H9 (cell line): ENCODE measurements at regions not wholly inside any gene's neighbourhood (a gene's known extent, or its start where the extent isn't known, plus 50 kb on each side); places are given as distances from the start of the nearest gene placed in this dataset.
"Not testable (repeated sequence)": the region's sequence is repeated elsewhere in the genome, so short reads cannot be mapped to it uniquely, and the experiment has no call there.

Source experiments
- DNase-seq: peaks from one replicate; pipeline ENCODE4 v3.0.0-alpha.2; 2017
- H2AFZ ChIP-seq: one replicate; pipeline ENCODE4 v1.6.1; 2013; ENCODE audit warnings: mild to moderate bottlenecking, low read length, control low read depth, moderate library complexity
- H2AK5ac ChIP-seq: 2 replicates; pipeline ENCODE4 v1.6.1; 2013; ENCODE audit warnings: low read length, control low read depth, mixed read lengths; ENCODE audit not compliant: insufficient read length
- H2BK120ac ChIP-seq: one replicate; pipeline ENCODE4 v1.6.1; 2013; ENCODE audit warnings: low read depth, mild to moderate bottlenecking, low read length, control low read depth, inconsistent platforms; ENCODE audit not compliant: poor library complexity, severe bottlenecking
- H2BK12ac ChIP-seq: 2 replicates; pipeline ENCODE4 v1.6.1; 2013; ENCODE audit warnings: low read length, control low read depth, mixed read lengths, low read depth; ENCODE audit not compliant: insufficient read length
- H2BK15ac ChIP-seq: 2 replicates; pipeline ENCODE4 v1.6.1; 2013; ENCODE audit warnings: low read depth, low read length, control low read depth
- H2BK20ac ChIP-seq: one replicate; pipeline ENCODE4 v1.6.1; 2013; ENCODE audit warnings: low read depth, mild to moderate bottlenecking, low read length, control low read depth, inconsistent platforms; ENCODE audit not compliant: poor library complexity, severe bottlenecking
- H2BK5ac ChIP-seq: 2 replicates; pipeline ENCODE4 v1.6.1; 2013; ENCODE audit warnings: low read length, control low read depth, mixed read lengths; ENCODE audit not compliant: insufficient read length
- H3K14ac ChIP-seq: 2 replicates; pipeline ENCODE4 v1.6.1; 2013; ENCODE audit warnings: low read length, control low read depth; ENCODE audit not compliant: insufficient read depth
- H3K18ac ChIP-seq: 2 replicates; pipeline ENCODE4 v1.6.1; 2013; ENCODE audit warnings: low read depth, mild to moderate bottlenecking, mixed read lengths, low read length, control low read depth; ENCODE audit not compliant: insufficient read length
- H3K23ac ChIP-seq: 2 replicates; pipeline ENCODE4 v1.6.1; 2013; ENCODE audit warnings: low read length, control low read depth, mixed read lengths, low read depth; ENCODE audit not compliant: insufficient read length
- H3K23me2 ChIP-seq: 2 replicates; pipeline ENCODE4 v1.6.1; 2013; ENCODE audit warnings: low read depth, mild to moderate bottlenecking, mixed read lengths, low read length, control low read depth; ENCODE audit not compliant: insufficient read length, poor library complexity, severe bottlenecking
- H3K27ac ChIP-seq: 2 replicates; pipeline ENCODE4 v1.5.1; 2013; ENCODE audit warnings: low read length, control low read depth, mixed read lengths, low read depth; ENCODE audit not compliant: insufficient read length
- H3K27me3 ChIP-seq: 2 replicates; pipeline ENCODE4 v1.6.1; 2013; ENCODE audit warnings: low read length, control low read depth, inconsistent platforms; ENCODE audit not compliant: insufficient read depth
- H3K4ac ChIP-seq: 2 replicates; pipeline ENCODE4 v1.6.1; 2013; ENCODE audit warnings: low read depth, mild to moderate bottlenecking, control low read depth, inconsistent platforms, low read length, moderate library complexity
- H3K4me1 ChIP-seq: 2 replicates; pipeline ENCODE4 v1.6.1; 2013; ENCODE audit warnings: low read length, control low read depth, inconsistent platforms; ENCODE audit not compliant: insufficient read depth
- H3K4me2 ChIP-seq: 2 replicates; pipeline ENCODE4 v1.6.1; 2013; ENCODE audit warnings: low read length, control low read depth, mixed read lengths; ENCODE audit not compliant: insufficient read length, insufficient read depth
- H3K56ac ChIP-seq: 2 replicates; pipeline ENCODE4 v1.6.1; 2013; ENCODE audit warnings: low read depth, mild to moderate bottlenecking, mixed read lengths, low read length, control low read depth; ENCODE audit not compliant: insufficient read length
- H3K79me1 ChIP-seq: 2 replicates; pipeline ENCODE4 v1.6.1; 2013; ENCODE audit warnings: low read depth, mild to moderate bottlenecking, moderate library complexity, low read length, control low read depth, inconsistent platforms; ENCODE audit not compliant: insufficient read depth, poor library complexity, severe bottlenecking
- H3K79me2 ChIP-seq: 2 replicates; pipeline ENCODE4 v1.6.1; 2013; ENCODE audit warnings: low read length, control low read depth, inconsistent platforms; ENCODE audit not compliant: insufficient read depth
- H3K9ac ChIP-seq: 2 replicates; pipeline ENCODE4 v1.6.1; 2013; ENCODE audit warnings: low read length, control low read depth, mixed read lengths; ENCODE audit not compliant: insufficient read length; ENCODE audit errors: extremely low read depth
- H3K9me3 ChIP-seq: one replicate; pipeline ENCODE4 v1.6.1; 2013; ENCODE audit warnings: low read depth, low read length, inconsistent platforms; ENCODE audit not compliant: control insufficient read depth
- H3T11ph ChIP-seq: one replicate; pipeline ENCODE4 v1.6.1; 2013; ENCODE audit warnings: mild to moderate bottlenecking, low read length, control low read depth, inconsistent platforms
- H4K20me1 ChIP-seq: one replicate; pipeline ENCODE4 v1.6.1; 2013; ENCODE audit not compliant: control insufficient read depth, insufficient read length, insufficient read depth
- H4K5ac ChIP-seq: 2 replicates; pipeline ENCODE4 v1.6.1; 2013; ENCODE audit warnings: low read depth, mild to moderate bottlenecking, mixed read lengths, low read length, control low read depth; ENCODE audit not compliant: insufficient read length
- H4K8ac ChIP-seq: replicated peaks from 2 replicates; pipeline ENCODE4 v1.6.1; 2013; ENCODE audit warnings: low read length, control low read depth, mixed read lengths, low read depth; ENCODE audit not compliant: insufficient read length
- H4K91ac ChIP-seq: 2 replicates; pipeline ENCODE4 v1.6.1; 2013; ENCODE audit warnings: low read depth, mild to moderate bottlenecking, moderate library complexity, mixed read lengths, low read length, control low read depth; ENCODE audit not compliant: insufficient read length
- H3K27ac Mint-ChIP-seq, 3 experiments: 2 replicates in 2 of 3; 3 replicates in 1 of 3; pipeline ENCODE4 v1.8.0; 2020 to 2021; ENCODE audit warnings: mixed read lengths in 3 of 3, mild to moderate bottlenecking in 1 of 3, moderate library complexity in 1 of 3
- H3K27me3 Mint-ChIP-seq: 2 replicates; pipeline ENCODE4 v1.8.0; 2021; ENCODE audit warnings: low read depth, mild to moderate bottlenecking, moderate library complexity, mixed read lengths
- H3K36me3 Mint-ChIP-seq, 3 experiments: 2 replicates in 2 of 3; 3 replicates in 1 of 3; pipeline ENCODE4 v1.8.0; 2020 to 2021; ENCODE audit warnings: low read depth in 3 of 3, mixed read lengths in 3 of 3; ENCODE audit not compliant: insufficient read depth in 1 of 3
- H3K4me1 Mint-ChIP-seq, 2 experiments: 2 replicates each; pipeline ENCODE4 v1.8.0; 2020; ENCODE audit warnings: mixed read lengths in 2 of 2
- H3K4me3 Mint-ChIP-seq, 2 experiments: 2 replicates in 1 of 2; 3 replicates in 1 of 2; pipeline ENCODE4 v1.8.0; 2020 to 2021; ENCODE audit warnings: mild to moderate bottlenecking in 2 of 2, mixed read lengths in 2 of 2, moderate library complexity in 1 of 2
- H3K9me3 Mint-ChIP-seq, 2 experiments: 2 replicates in 1 of 2; 3 replicates in 1 of 2; pipeline ENCODE4 v1.8.0; 2020; ENCODE audit warnings: mild to moderate bottlenecking in 2 of 2, mixed read lengths in 2 of 2, moderate library complexity in 1 of 2
- WGBS: extraction: QIAGEN DNeasy Blood & Tissue Kit; methylation state at CpG from one replicate; pipeline ENCODE4 v1.1.7; 2013; ENCODE audit warnings: missing lambda C conversion rate, low lambda C conversion rate, mixed read lengths; ENCODE audit not compliant: insufficient read length; ENCODE audit errors: extremely low coverage; 5-methylcytosine and 5-hydroxymethylcytosine counted together

- H3K36me3 Mint-ChIP-seq: peaks cover 10 to 67% (median 36%) of the 10 kb centered on the region in 3 experiments; a peak in 6 of 7 replicates
These were observed 3958.4 kb upstream of the OR11H1 start for GRCh38 chr22:11569564-11569940.

DNA sequence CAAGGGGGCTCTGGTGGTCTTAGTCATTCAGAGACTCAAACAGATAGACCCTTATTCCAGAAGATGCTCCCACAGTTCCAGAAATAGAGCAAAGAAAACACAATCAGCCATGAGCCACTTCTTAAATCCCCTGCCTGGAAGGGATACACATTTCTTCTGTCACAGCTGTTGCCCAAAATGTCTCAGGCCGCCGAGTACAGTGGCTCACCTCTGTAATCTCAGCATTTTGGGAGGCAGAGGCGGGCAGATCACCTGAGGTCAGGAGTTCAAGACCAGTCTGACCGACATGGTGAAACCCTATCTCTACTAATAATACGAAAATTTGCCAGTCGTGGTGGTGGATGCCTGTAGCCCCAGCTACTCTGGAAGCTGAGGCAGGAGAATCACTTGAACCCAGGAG is 3954.8 kb upstream of the OR11H1 start:
- H3K36me3 Mint-ChIP-seq: peaks cover 14 to 80% (median 58%) of the 10 kb centered on the region in 3 experiments; a peak in 6 of 7 replicates
- not testable (repeated sequence) for H3K4me1 Mint-ChIP-seq, H4K91ac ChIP-seq, H2AK5ac ChIP-seq, H4K5ac ChIP-seq, H3K27me3 Mint-ChIP-seq, H2BK15ac ChIP-seq, H3K14ac ChIP-seq, H2BK120ac ChIP-seq, H3K27ac Mint-ChIP-seq, H2BK5ac ChIP-seq, H3K27ac ChIP-seq, H2BK20ac ChIP-seq, H3K27me3 ChIP-seq, H3T11ph ChIP-seq, H3K18ac ChIP-seq, H3K4me1 ChIP-seq, H3K9ac ChIP-seq, H3K4me3 Mint-ChIP-seq, H4K20me1 ChIP-seq, H3K23ac ChIP-seq, H2BK12ac ChIP-seq, DNase-seq, H4K8ac ChIP-seq, H3K4me2 ChIP-seq, H2AFZ ChIP-seq, H3K23me2 ChIP-seq, H3K79me2 ChIP-seq, H3K56ac ChIP-seq, H3K79me1 ChIP-seq, H3K4ac ChIP-seq
- peaks cover 99 to 100% of the 10 kb centered on the region in 2 experiments for H3K9me3 Mint-ChIP-seq
- no CpG with 5 or more reads among the region's 6 CpGs for WGBS
- peaks cover 90% of the 10 kb centered on the region for H3K9me3 ChIP-seq

More at GRCh38 chr22:11569564-11569940, 3958.4 kb upstream of the OR11H1 start:
- not testable (repeated sequence) for H3K27ac Mint-ChIP-seq, H3K56ac ChIP-seq, H3K4me3 Mint-ChIP-seq, H4K5ac ChIP-seq, H3K27me3 Mint-ChIP-seq, H3K79me1 ChIP-seq, H4K8ac ChIP-seq, H3K9ac ChIP-seq, H2BK20ac ChIP-seq, H3K79me2 ChIP-seq, H2BK15ac ChIP-seq, H2BK5ac ChIP-seq, H3K27me3 ChIP-seq, H3K27ac ChIP-seq, H3K4me1 Mint-ChIP-seq, H2BK12ac ChIP-seq, DNase-seq, H3K4ac ChIP-seq, H3K4me1 ChIP-seq, H2BK120ac ChIP-seq, H3K14ac ChIP-seq, H3K23me2 ChIP-seq, H2AFZ ChIP-seq, H4K20me1 ChIP-seq, H3K23ac ChIP-seq, H3K18ac ChIP-seq, H2AK5ac ChIP-seq, H4K91ac ChIP-seq, H3T11ph ChIP-seq, H3K4me2 ChIP-seq
- WGBS: no CpG with 5 or more reads among the region's 5 CpGs
- peaks cover 95 to 96% of the 10 kb centered on the region in 2 experiments for H3K9me3 Mint-ChIP-seq
- H3K9me3 ChIP-seq: peaks cover 73% of the 10 kb centered on the region
